ENCODE measurements at regions not wholly inside any gene's neighbourhood (a gene's known extent, or its start where the extent isn't known, plus 50 kb on each side); places are given as distances from the start of the nearest gene placed in this dataset.

DNA sequence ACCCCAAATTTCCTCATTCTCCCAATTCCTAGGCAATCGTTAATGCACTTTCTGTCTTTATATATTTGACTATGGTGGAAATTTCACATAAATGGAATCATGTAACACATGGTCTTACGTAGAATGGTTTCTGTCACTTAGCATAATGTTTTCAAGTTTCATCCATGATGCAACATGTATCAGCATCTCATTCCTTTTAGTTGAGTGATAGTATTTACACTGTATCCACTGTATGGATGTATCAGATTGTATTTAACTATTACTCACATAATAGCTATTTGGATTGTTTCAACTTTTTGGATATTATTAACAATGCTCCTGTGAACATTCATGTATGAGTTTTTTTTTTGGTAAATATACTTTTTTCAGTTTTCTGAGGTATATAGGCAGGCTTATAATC is 982.3 kb upstream of the DDX18 start:
- no peak overlapping the region for H3K14ac ChIP-seq (ENCODE audit: insufficient read length)
- H3K4ac ChIP-seq (replicated peaks; ENCODE audit: insufficient read length, low read depth, low read length), result no peak overlapping the region
- H3K4me3 ChIP-seq (ENCODE audit: extremely low read depth in 1 of 4, insufficient read depth in 2 of 4, low read depth in 3 of 4, low read length in 4 of 4), result no peak overlapping the region
- H3K18ac ChIP-seq (ENCODE audit: extremely low read depth, low read length), result no peak overlapping the region
- no peak overlapping the region for H2BK120ac ChIP-seq (replicated peaks; ENCODE audit: low read depth, low read length)
- 73% methylated on average over 2 of the region's 2 CpGs; no CpG with 5 or more reads in 1 of the 2 experiments for WGBS, 2 experiments (ENCODE audit: extremely low coverage in 1 of 2, insufficient coverage in 1 of 2, insufficient read length in 1 of 2, insufficient replicate concordance in 2 of 2, low coverage in 1 of 2, low lambda C conversion rate in 2 of 2, missing lambda C conversion rate in 1 of 2)
- H3K4me1 ChIP-seq (replicated peaks in 1 of 4; ENCODE audit: control insufficient read depth in 3 of 4, insufficient read depth in 4 of 4, low read length in 3 of 4), result no peaks in the 10 kb centered on the region
- no peak overlapping the region for H2BK15ac ChIP-seq (ENCODE audit: low read length)
- no peaks in the 10 kb centered on the region for H3K23me2 ChIP-seq (ENCODE audit: low read depth, low read length)
- H3K4me2 ChIP-seq (ENCODE audit: insufficient read depth in 1 of 2, low read depth in 2 of 2, low read length in 2 of 2), result no peak overlapping the region
- CTCF ChIA-PET (ENCODE audit: partially characterized antibody), result interaction anchor here (0.6 to 2.7 kb wide), 3 partner anchors 12 to 120 kb away, joined by 3 to 10 read pairs (median 5); no protein-coding TSS in a partner anchor
- no peaks in the 10 kb centered on the region for H3K36me3 ChIP-seq (ENCODE audit: control insufficient read depth in 2 of 4, insufficient read depth in 4 of 4, low read length in 3 of 4)
- DNase-seq (ENCODE audit: low read depth in 1 of 2, low spot score in 2 of 2) (no peak), FAIRE-seq (no peak)
- H2AFZ ChIP-seq (ENCODE audit: low read length), result no peak overlapping the region
- H4K5ac ChIP-seq (ENCODE audit: insufficient read length, low read depth, low read length), result no peak overlapping the region
- H3K23ac ChIP-seq (ENCODE audit: insufficient read length), result no peak overlapping the region
- H3K9me3 ChIP-seq (ENCODE audit: insufficient read depth in 2 of 2, low read depth in 1 of 2, low read length in 1 of 2), result no peaks in the 10 kb centered on the region
- H2BK20ac ChIP-seq (ENCODE audit: low read length), result no peak overlapping the region
- H2BK5ac ChIP-seq (ENCODE audit: low read depth, low read length), result no peak overlapping the region
- no peaks in the 10 kb centered on the region for H4K20me1 ChIP-seq (replicated peaks in 1 of 2; ENCODE audit: control insufficient read depth in 1 of 2, insufficient read depth in 2 of 2, low read length in 2 of 2)
- H3K9ac ChIP-seq (replicated peaks in 1 of 4; ENCODE audit: extremely low read depth in 1 of 4, low read depth in 3 of 4, low read length in 3 of 4), result no peak overlapping the region
- H2BK12ac ChIP-seq (ENCODE audit: low read depth, low read length), result no peak overlapping the region
- H4K91ac ChIP-seq (replicated peaks; ENCODE audit: insufficient read length, low read length), result no peak overlapping the region
- POLR2A ChIA-PET (ENCODE audit: partially characterized antibody), result no interaction called here
- no peak overlapping the region for H2AK5ac ChIP-seq (ENCODE audit: low read depth, low read length)
- H3K27ac ChIP-seq (ENCODE audit: low read depth, low read length), result no peak overlapping the region
- H3K27me3 ChIP-seq (replicated peaks in 1 of 4; ENCODE audit: control insufficient read depth in 3 of 4, extremely low read depth in 1 of 4, insufficient read depth in 3 of 4, low read length in 3 of 4), result no peaks in the 10 kb centered on the region
- no peaks in the 10 kb centered on the region for H3K79me2 ChIP-seq (ENCODE audit: control insufficient read depth in 1 of 2, insufficient read depth in 2 of 2, low read length in 2 of 2)
- H3K56ac ChIP-seq (replicated peaks; ENCODE audit: insufficient read length, low read depth, low read length), result no peak overlapping the region
- no peaks in the 10 kb centered on the region for H3K79me1 ChIP-seq (ENCODE audit: low read depth, low read length)
- H4K8ac ChIP-seq (ENCODE audit: extremely low read depth, insufficient read depth, low read length), result no peak overlapping the region
- TF ChIP-seq E2F6 (IDR thresholded peaks at IDR 0.05) (no peak), SP4 (IDR thresholded peaks at IDR 0.05; ENCODE audit: low read length) (no peak), SP2 (IDR thresholded peaks at IDR 0.05; ENCODE audit: low read length) (no peak), POLR2AphosphoS5 (IDR thresholded peaks at IDR 0.05; ENCODE audit: low read depth, low read length) (no peak), SP1 (IDR thresholded peaks at IDR 0.05; ENCODE audit: low read depth, low read length) (no peak), SIRT6 (IDR thresholded peaks at IDR 0.05; ENCODE audit: low read length) (no peak), GABPA (IDR thresholded peaks at IDR 0.05; ENCODE audit: borderline replicate concordance, insufficient read depth, low read length) (no peak), CREB1 (IDR thresholded peaks at IDR 0.05) (no peak), EP300 (IDR thresholded peaks at IDR 0.05; ENCODE audit: borderline replicate concordance in 1 of 2, low read depth in 2 of 2, low read length in 2 of 2) (no peak), BACH1 (IDR thresholded peaks at IDR 0.05; ENCODE audit: low read length) (no peak), POLR2A (IDR thresholded peaks at IDR 0.05; ENCODE audit: control extremely low read depth in 1 of 2, low read depth in 2 of 2, low read length in 2 of 2) (no peak), POU5F1 (IDR thresholded peaks at IDR 0.05; ENCODE audit: low read depth, low read length) (no peak), CBX5 (IDR thresholded peaks at IDR 0.05; ENCODE audit: low read depth, low read length) (no peak)
- TF ChIP-seq, protein P1, sequence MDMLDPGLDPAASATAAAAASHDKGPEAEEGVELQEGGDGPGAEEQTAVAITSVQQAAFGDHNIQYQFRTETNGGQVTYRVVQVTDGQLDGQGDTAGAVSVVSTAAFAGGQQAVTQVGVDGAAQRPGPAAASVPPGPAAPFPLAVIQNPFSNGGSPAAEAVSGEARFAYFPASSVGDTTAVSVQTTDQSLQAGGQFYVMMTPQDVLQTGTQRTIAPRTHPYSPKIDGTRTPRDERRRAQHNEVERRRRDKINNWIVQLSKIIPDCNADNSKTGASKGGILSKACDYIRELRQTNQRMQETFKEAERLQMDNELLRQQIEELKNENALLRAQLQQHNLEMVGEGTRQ (IDR thresholded peaks at IDR 0.05; ENCODE audit: low read length), result no peak
